GM06990 (cell line): ENCODE measurements at regions not wholly inside any gene's neighbourhood (a gene's known extent, or its start where the extent isn't known, plus 50 kb on each side); places are given as distances from the start of the nearest gene placed in this dataset.
A peak's percentile ranks its signal among the peaks of the same experiment; 100 is the strongest.

ENCODE experiments used
- DNase-seq: peaks from one replicate; pipeline ENCODE4 v3.0.0-alpha.2; 2011; ENCODE audit not compliant: insufficient read length; ENCODE audit errors: extremely low read depth
- H3K27me3 ChIP-seq: replicated peaks from 2 replicates; pipeline ENCODE4 v1.6.0; 2011; ENCODE audit warnings: low read length; ENCODE audit not compliant: control insufficient read depth, insufficient read depth
- H3K36me3 ChIP-seq: 2 replicates; pipeline ENCODE4 v1.5.1; 2011; ENCODE audit warnings: low read length; ENCODE audit not compliant: control insufficient read depth, insufficient read depth
- H3K4me3 ChIP-seq: replicated peaks from 2 replicates; pipeline ENCODE4 v1.5.1; 2011; ENCODE audit warnings: low read depth, mild to moderate bottlenecking, control low read depth, low read length
- TF ChIP-seq, protein P1 (sequence below): IDR thresholded peaks from 2 replicates; pipeline ENCODE4 v1.5.1; 2011; ENCODE audit warnings: low read length, control low read depth, mild to moderate bottlenecking, inconsistent platforms; ENCODE audit not compliant: insufficient read depth, poor library complexity, severe bottlenecking

DNA sequence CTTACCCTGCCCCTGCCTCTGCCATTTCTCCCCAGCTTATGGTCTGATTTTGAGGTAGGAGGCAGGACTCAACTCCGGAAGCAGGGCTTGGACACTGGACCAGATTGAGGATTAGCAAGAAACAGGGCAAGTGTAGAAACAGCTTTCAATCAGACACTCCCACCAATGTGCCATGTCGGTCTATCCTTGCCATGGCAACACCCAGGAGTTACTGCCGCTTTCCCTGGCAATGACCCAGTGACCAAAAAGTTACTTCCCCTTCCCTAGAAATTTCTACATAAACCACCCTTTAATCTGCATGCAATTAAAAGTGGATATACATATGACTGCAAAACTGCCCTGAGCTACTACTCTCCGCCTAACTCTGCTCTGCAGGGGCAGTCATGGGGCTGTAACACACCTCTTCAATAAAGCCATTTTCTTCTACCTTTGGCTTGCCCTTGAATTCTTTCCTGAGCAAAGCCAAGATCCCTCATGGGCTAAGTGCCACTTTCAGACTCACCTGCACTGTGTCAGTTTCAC, 156.7 kb downstream of the LPIN1 start:
- DNase-seq = no peak
- Histone ChIP-seq H3K27me3 (no peaks in the 10 kb centered on the region), H3K36me3 (peaks cover 2% of the 10 kb centered on the region; the same call in 1 of the 2 replicates), H3K4me3 (no peak overlapping the region)
- TF ChIP-seq, protein P1, sequence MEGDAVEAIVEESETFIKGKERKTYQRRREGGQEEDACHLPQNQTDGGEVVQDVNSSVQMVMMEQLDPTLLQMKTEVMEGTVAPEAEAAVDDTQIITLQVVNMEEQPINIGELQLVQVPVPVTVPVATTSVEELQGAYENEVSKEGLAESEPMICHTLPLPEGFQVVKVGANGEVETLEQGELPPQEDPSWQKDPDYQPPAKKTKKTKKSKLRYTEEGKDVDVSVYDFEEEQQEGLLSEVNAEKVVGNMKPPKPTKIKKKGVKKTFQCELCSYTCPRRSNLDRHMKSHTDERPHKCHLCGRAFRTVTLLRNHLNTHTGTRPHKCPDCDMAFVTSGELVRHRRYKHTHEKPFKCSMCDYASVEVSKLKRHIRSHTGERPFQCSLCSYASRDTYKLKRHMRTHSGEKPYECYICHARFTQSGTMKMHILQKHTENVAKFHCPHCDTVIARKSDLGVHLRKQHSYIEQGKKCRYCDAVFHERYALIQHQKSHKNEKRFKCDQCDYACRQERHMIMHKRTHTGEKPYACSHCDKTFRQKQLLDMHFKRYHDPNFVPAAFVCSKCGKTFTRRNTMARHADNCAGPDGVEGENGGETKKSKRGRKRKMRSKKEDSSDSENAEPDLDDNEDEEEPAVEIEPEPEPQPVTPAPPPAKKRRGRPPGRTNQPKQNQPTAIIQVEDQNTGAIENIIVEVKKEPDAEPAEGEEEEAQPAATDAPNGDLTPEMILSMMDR = no peak

DNA sequence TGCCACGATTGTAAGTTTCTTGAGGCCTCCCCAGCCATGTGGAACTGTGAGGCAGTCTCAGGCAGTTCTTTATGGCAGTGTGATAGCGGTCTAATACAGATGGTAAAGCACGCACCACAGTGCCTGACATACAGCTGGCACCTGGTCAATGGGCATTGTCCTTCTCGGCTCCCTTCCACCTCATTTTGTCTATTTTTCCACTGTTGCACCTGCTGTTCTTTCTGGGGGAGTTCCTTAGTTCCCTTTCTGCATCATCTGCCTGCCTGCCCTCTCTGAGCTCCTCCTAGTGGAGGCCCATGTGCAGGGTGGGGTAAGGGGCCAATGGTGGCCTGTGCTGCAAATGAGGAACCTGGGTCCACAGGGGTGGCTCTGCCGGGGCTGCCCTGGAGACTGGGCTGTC, 157.6 kb downstream of the LPIN1 start:
- no peak overlapping the region for H3K4me3 ChIP-seq
- H3K27me3 ChIP-seq = no peaks in the 10 kb centered on the region
- TF ChIP-seq, protein P1 = peak; percentile 62
- peaks cover 2% of the 10 kb centered on the region; the same call in 1 of the 2 replicates for H3K36me3 ChIP-seq
- DNase-seq = peak; percentile 42

DNA sequence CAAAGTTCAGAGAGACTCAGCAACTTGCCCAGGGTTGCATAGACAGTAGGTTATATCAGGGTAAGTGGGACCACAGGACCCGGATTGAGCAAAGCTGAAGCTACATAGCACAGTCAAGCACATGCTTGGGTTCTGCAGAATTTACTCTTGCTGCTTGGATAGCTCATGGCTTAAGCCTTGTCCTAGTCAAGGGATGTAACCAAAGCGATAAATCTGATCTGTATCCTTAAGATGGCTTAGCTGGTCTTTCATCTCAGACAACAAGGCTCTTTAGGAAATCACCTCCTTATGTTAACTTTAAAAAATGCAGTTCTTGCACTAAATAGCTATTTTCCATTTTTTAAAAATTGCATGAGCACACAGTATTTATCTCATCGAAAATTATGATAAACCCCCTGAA, 158.5 kb downstream of the LPIN1 start:
- Histone ChIP-seq H3K36me3 (peaks cover 2% of the 10 kb centered on the region; the same call in 1 of the 2 replicates), H3K27me3 (no peaks in the 10 kb centered on the region), H3K4me3 (no peak overlapping the region)
- no peak for DNase-seq
- TF ChIP-seq, protein P1 = no peak

DNA sequence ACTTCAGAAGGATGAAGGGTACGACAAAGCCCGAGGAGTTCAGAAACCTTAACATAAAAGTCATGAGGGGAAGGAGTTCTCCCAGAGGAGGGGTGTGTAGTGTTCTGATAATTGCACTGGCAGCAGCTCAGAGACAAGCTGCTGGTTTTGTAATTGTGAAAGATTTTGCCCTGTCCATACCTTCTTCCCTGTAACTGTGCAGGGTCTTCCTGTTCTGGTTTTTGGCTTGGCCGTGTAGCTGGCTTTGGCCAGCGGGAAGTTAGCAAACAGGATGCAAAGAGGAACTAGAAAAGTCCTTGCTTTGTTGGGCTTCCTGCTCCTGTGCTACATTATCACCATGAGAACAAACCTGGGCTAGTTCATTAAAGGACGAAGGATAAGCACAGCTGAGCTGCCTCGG, 160.8 kb downstream of the LPIN1 start:
- H3K4me3 ChIP-seq = no peak overlapping the region
- TF ChIP-seq, protein P1 = no peak

DNA sequence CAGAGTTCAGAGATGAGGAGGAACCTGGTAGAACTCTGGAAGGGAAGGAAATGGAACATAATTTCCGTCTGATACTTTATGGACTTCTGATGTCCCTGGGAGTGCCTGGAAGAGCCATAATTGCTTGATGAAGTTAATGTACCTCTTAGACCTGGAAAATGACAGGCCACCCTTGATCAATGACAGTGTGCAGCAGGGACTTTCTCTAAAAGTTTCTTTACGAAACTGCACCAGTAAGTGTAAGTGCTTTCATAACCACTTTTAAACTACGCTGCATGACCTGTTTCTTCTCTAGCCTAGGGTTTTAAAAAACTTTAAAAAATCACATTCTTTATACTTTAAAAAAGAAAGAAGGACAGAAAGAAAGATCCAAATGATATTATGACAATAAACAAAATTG, 164.5 kb downstream of the LPIN1 start:
- TF ChIP-seq, protein P1 = no peak
- Histone ChIP-seq H3K36me3 (peaks cover 2% of the 10 kb centered on the region; the same call in 1 of the 2 replicates), H3K27me3 (no peaks in the 10 kb centered on the region), H3K4me3 (no peak overlapping the region)
- no peak for DNase-seq

More for the DNA sequence above, 160.8 kb downstream of the LPIN1 start:
- DNase-seq = no peak
- Histone ChIP-seq H3K36me3 (peaks cover 2% of the 10 kb centered on the region; the same call in 1 of the 2 replicates), H3K27me3 (no peaks in the 10 kb centered on the region)

DNA sequence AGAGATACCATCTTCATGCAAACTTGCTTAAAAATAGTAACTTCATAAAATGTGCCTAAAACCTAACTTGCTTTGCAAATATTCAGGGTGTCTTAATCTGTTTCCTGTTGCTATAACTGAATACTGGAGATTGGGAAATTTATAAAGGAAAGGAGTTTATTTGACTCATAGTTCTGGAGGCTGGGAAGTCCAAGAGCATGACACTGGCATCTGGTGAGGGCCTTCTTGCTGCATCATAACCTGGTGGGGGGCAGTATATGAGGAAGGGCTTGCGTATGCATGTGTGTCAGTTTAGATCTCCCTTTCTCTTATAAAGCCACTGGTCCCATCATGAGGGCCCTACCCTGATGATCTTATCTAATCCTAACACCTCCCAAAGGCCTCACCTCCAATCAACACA, 166.5 kb downstream of the LPIN1 start:
- DNase-seq = no peak
- TF ChIP-seq, protein P1 = no peak
- no peaks in the 10 kb centered on the region for H3K27me3 ChIP-seq
- H3K4me3 ChIP-seq = no peak overlapping the region
- H3K36me3 ChIP-seq = no peaks in the 10 kb centered on the region
